ENCODE measurements at regions not wholly inside any gene's neighbourhood (a gene's known extent, or its start where the extent isn't known, plus 50 kb on each side); places are given as distances from the start of the nearest gene placed in this dataset.
"Not testable (repeated sequence)": the region's sequence is repeated elsewhere in the genome, so short reads cannot be mapped to it uniquely, and the experiment has no call there.

GRCh38 chr16:88188171-88188895 lies 194.4 kb upstream of the ZNF469 start:
- DNase-seq (ENCODE audit: extremely low read depth, low read depth) = not testable (repeated sequence)

DNA sequence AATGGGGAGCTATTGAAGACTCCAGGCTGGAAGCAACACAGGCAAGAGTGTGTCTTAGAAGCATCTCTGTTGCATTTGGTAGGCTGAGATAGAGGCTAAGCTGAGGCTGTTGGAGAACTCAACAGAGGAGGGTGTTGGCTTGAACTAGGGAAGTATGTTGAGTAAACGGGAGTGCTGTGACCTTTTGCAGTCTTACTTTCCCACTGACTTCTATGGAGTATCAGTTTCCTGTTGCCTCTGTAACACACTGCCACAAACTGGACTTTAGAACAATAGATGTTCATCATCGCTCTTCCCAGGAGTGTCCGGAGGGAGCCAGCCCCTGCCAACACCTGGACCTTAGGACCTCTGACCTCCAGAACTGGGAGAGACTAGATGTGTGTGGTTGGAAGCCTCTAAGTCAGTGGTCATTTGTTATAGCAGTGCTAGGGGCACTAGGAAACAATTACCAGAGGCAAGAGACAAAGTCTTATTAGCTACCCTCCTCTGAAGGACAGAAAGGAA lies 192.1 kb upstream of the ZNF469 start:
- DNase-seq (ENCODE audit: extremely low read depth, low read depth) = not testable (repeated sequence)

- DNase-seq (ENCODE audit: extremely low read depth, low read depth) = not testable (repeated sequence)
Observed at GRCh38 chr16:88191168-88191567, 191.6 kb upstream of the ZNF469 start.

DNA sequence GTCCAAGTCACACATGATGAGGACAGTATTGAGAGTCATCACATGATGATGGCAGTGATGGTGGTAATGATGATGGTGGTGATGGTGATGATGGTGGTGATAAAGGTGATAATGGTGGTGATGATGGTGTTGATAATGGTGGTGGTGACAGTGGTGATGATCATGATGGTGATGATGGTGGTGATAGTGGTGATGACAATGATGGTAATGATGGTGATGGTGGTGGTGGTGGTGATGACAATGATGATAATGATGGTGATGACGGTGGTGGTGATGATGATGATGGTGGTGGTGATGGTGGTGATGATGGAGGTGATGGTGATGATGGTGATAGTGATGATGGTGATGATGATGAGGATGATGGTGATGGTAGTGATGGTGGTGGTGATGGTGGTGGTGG lies 190.2 kb upstream of the ZNF469 start:
- TF ChIP-seq, protein P1, sequence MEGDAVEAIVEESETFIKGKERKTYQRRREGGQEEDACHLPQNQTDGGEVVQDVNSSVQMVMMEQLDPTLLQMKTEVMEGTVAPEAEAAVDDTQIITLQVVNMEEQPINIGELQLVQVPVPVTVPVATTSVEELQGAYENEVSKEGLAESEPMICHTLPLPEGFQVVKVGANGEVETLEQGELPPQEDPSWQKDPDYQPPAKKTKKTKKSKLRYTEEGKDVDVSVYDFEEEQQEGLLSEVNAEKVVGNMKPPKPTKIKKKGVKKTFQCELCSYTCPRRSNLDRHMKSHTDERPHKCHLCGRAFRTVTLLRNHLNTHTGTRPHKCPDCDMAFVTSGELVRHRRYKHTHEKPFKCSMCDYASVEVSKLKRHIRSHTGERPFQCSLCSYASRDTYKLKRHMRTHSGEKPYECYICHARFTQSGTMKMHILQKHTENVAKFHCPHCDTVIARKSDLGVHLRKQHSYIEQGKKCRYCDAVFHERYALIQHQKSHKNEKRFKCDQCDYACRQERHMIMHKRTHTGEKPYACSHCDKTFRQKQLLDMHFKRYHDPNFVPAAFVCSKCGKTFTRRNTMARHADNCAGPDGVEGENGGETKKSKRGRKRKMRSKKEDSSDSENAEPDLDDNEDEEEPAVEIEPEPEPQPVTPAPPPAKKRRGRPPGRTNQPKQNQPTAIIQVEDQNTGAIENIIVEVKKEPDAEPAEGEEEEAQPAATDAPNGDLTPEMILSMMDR (IDR thresholded peaks at IDR 0.05; ENCODE audit: low read depth, low read length) = no peak

DNA sequence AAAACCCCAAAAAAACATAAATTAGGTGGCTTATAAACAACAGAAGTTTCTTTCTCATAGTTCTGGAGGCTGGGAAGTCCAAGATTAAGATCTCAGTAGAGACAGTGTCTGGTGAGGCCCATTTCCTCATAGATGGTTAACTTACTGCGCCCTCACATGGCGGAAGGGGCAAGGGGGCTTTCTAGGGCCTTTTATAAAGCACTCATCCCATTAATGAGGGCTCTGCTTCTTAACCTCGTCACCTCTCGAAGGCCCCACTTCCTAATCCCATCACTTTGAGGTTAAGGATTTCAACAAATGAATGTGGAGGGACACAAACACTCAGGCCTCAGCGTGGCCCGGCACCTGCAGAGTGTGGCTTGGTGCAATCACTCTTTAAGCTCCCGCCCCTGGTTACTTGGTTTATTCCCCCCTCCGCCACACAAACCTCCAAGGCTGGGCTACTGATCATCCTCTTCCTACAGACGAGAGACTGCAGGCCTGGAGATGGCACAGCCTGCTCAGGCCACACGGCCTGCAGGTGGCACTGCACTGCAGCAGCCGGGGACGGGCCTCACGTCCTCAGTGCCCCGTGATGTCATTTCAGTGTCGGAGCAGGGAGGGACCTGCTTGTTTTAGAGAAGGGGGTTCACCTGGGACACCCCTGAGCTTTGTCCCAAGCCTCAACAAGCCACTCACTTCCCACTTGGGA lies 188.9 kb upstream of the ZNF469 start:
- TF ChIP-seq, protein P1 (IDR thresholded peaks at IDR 0.05; ENCODE audit: low read depth, low read length) = peak; percentile 56
- not testable (repeated sequence) for DNase-seq (ENCODE audit: extremely low read depth, low read depth)

More for the DNA sequence above, 190.2 kb upstream of the ZNF469 start:
- DNase-seq (ENCODE audit: extremely low read depth, low read depth) = no peak

GRCh38 chr16:88194397-88195268 lies 188.1 kb upstream of the ZNF469 start:
- TF ChIP-seq, protein P1 (IDR thresholded peaks at IDR 0.05; ENCODE audit: low read depth, low read length) = no peak
- DNase-seq (ENCODE audit: extremely low read depth, low read depth) = no peak

DNA sequence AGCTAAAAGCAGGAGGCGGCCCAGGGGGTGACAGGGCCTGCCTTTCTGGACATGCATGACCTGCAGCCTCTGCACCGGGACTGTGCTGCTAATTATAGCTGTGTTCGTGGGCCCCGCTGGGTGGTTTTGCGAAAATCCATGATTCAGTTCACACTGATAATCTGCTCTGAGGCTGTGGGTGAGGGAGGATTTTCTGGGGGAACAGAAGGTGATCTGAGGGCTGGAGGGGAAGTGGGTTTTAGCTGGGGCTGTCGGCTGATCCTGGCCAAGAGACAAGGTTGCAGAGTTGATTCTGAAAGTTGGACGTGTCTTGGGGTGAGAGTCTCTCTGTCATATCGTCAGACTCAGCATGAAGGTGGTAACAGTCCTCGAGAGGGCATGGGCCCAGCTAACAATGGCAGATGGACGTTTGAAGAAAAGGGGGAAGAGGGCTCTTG lies 187.5 kb upstream of the ZNF469 start:
- TF ChIP-seq, protein P1 (IDR thresholded peaks at IDR 0.05; ENCODE audit: low read depth, low read length) = no peak

GRCh38 chr16:88195911-88196465 lies 186.8 kb upstream of the ZNF469 start:
- no peak for DNase-seq (ENCODE audit: extremely low read depth, low read depth)
- TF ChIP-seq, protein P1 (IDR thresholded peaks at IDR 0.05; ENCODE audit: low read depth, low read length) = no peak

More for the DNA sequence above, 187.5 kb upstream of the ZNF469 start:
- no peak for DNase-seq (ENCODE audit: extremely low read depth, low read depth)
